RWPE1 (cell line): ENCODE measurements at regions not wholly inside any gene's neighbourhood (a gene's known extent, or its start where the extent isn't known, plus 50 kb on each side); places are given as distances from the start of the nearest gene placed in this dataset.
A peak's percentile ranks its signal among the peaks of the same experiment; 100 is the strongest.

ENCODE experiments used
- CTCF ChIA-PET: fragments of 350-600 bp; sonication (Branson Sonifier 250); formaldehyde crosslinking; extraction: SDS; loops from one replicate; lab custom pipeline; 2021; lab: Yijun Ruan, JAX
- POLR2A ChIA-PET: fragments of 400-600 bp; formaldehyde crosslinking; extraction: SDS; loops from one replicate; lab custom pipeline; 2020; ENCODE audit warnings: antibody characterized with exemption; ENCODE audit not compliant: low non-redundant PET; lab: Yijun Ruan, JAX
- DNase-seq: peaks from one replicate; pipeline ENCODE4 v3.0.0; 2012; ENCODE audit warnings: low spot score
- H3K27ac ChIP-seq: fragments of 450-650 bp; 2 replicates; pipeline ENCODE4 v1.5.1; 2017
- CTCF ChIP-seq: fragments of 450-650 bp; conservative IDR thresholded peaks from 2 replicates; pipeline ENCODE4 v1.5.1; 2017; ENCODE audit warnings: low read depth, mild to moderate bottlenecking

- no peak for TF ChIP-seq CTCF
- no peak overlapping the region for H3K27ac ChIP-seq
- ChIA-PET POLR2A (no interaction called here), CTCF (interaction anchor here (0.6 to 0.7 kb wide), 2 partner anchors 438 to 509 kb away, joined by 3 read pairs; no protein-coding TSS in a partner anchor)
- no peak for DNase-seq
Measured at GRCh38 chr12:84603484-84604248, 308.9 kb downstream of the SLC6A15 start.

- no peak for DNase-seq
- ChIA-PET POLR2A (no interaction called here), CTCF (no interaction called here)
- no peak for TF ChIP-seq CTCF
- no peak overlapping the region for H3K27ac ChIP-seq
Measured at GRCh38 chr12:84601483-84601882, 311.1 kb downstream of the SLC6A15 start.

- DNase-seq = peak; percentile 3
- TF ChIP-seq CTCF = no peak
- CTCF ChIA-PET = no interaction called here
- POLR2A ChIA-PET = no interaction called here
- no peak overlapping the region for H3K27ac ChIP-seq
Measured at GRCh38 chr12:84599539-84599938, 313.1 kb downstream of the SLC6A15 start.

- TF ChIP-seq CTCF = no peak
- no peak overlapping the region for H3K27ac ChIP-seq
- ChIA-PET CTCF (no interaction called here), POLR2A (no interaction called here)
- DNase-seq = no peak
Measured at GRCh38 chr12:84596266-84596665, 316.3 kb downstream of the SLC6A15 start.

- DNase-seq = no peak
- no peak overlapping the region for H3K27ac ChIP-seq
- CTCF ChIA-PET = no interaction called here
- no peak for TF ChIP-seq CTCF
- POLR2A ChIA-PET = no interaction called here
Measured at GRCh38 chr12:84594157-84594556, 318.4 kb downstream of the SLC6A15 start.

GRCh38 chr12:84585776-84586395 is 326.7 kb downstream of the SLC6A15 start:
- no peak for DNase-seq
- ChIA-PET CTCF (no interaction called here), POLR2A (no interaction called here)
- no peak overlapping the region for H3K27ac ChIP-seq
- no peak for TF ChIP-seq CTCF
